HPDE6-E6E7 (cell line): ENCODE measurements at regions not wholly inside any gene's neighbourhood (a gene's known extent, or its start where the extent isn't known, plus 50 kb on each side); places are given as distances from the start of the nearest gene placed in this dataset.

Source experiments
- DNase-seq: peaks from one replicate; pipeline ENCODE4 v3.0.0; 2011; ENCODE audit warnings: missing footprints; ENCODE audit errors: extremely low spot score

DNA sequence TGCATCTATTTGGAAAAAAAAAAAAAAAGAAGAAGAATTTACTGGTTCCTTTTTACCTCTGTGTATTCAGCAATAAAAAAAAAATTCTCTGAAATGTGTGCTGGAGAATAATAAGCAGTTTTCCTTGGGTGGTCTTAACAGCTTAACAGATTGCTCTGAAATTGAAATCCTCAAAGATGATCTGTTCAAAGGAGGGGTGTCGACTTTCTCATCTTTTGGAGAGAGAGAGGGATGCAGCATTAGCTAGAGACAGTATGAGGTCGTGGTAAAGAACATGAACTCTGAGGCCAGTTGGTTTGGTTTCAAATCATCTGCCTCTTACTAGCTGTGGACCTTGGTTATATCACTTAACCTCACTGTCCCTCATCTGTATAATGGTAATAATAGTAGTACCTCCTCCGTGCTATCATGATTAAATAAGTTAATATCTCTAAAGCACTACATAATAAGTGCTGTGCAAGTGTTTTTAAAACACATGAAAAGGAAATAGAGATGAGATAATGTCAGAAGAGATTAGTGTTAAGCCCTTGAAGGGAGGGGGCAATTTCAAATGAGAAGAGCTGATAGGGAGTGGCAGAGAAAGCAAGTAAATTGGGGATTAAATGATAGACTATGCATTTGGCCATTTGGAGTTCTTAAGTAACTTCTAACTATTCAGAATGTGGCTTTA lies 109.9 kb upstream of the LIMCH1 start:
- DNase-seq: no peak

DNA sequence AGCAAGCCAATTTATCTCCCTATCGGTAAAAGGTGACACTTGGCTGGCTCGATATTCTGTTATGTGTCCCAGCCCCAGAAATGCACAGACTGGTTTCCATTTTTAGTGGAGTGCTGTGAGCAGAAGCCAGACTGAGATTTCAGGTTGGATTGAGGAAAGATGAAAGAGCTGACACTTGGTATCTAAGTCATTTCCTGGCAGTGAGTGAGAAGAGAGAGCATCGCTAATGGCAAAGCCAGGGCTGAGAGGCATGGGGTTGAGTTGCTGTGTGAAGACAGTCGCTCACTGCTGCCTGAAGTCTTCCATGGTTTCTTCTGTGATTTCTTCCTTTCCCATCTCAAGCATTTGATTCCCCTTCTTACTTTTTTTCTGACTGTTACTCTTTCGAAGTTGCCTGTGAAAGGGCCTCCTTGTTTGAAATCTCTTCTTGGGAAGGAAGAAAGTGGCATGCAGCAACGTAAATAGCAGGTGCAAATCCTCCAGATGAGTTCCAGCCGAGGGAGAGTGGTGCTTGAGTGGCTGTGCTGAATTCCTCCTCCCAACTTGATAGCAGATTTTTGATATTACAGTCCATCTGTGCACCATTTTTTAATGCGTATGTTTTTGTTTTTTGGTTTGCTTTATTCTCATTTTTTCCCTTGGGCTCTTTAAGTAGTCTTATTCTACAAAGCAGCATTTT lies 109.2 kb upstream of the LIMCH1 start:
- no peak for DNase-seq

- DNase-seq: no peak
These were observed 108.7 kb upstream of the LIMCH1 start for GRCh38 chr4:41429280-41429669.

DNA sequence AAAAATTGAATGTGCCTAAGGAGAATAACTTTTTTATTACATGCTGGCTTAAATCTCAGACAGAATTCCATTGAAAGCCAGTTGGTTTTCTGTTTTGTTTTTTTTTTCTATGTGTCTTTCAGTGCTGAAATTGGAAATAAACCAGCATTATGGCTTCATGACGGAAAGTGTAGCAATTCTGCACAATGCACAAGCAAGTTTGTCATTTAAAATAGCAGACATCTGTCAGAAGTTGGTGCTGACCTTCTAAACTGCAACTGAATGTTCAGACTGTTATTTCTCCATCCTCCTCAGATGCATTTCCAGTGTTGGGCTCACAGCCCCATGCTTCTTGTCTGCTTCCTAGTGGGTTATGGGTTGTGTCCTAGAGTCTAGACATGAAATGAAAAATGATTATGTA lies 107.2 kb upstream of the LIMCH1 start:
- DNase-seq: no peak

DNA sequence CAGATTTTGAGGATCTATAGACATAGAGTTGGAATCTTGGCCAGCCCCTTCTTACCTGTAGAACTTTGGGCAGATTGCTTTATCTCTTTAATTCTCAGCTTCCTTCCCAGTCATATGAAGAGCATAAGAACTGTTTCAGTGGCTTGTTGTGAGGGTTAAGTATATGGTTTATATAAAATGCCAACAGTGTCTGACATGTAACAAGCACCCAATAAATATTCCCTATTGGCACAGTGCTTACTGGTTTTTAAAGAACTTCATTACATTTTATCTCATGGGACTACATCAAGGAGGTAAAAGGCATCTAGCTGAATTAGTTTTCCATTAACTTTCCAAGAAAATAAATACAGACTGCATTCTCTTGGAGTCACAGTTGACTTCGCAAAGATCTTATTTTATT lies 106.7 kb upstream of the LIMCH1 start:
- no peak for DNase-seq

DNA sequence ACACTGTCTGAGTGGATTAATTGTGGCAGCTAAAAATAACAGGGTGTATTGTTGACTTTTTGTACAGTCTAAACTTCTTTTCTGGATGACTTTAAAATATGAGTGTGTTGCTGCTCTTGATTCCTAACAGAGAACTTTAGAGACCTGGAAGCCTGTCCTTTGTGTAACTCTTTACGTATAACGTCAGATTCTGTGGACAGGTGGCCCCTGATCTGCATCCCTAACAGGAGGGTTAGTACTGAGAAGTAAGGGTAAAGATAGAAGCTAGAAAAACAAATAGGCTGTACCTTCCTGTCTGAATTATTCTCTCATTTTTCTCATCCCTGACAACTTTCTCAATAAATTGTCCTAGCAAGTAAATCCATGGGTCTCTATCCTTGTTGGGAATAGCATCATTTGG lies 105.7 kb upstream of the LIMCH1 start:
- no peak for DNase-seq

DNA sequence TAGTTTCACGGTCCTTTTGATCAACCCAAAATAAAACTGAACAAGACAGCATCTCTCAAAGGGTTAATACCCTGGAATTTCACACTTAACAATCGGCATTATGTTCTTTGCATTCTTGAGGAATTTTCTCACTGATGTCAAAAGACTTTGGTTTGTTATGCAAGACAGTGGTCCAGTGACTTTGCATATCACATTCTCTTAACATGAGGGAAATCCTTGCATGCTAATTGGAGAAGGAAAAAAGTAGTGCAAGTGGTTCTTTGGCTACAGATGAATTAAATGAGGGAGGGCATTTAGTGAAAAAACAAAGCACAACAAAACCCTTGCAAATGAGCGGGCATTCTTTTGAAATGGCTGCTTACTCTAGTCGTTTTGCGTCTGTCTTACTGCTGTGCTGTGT lies 105.1 kb upstream of the LIMCH1 start:
- no peak for DNase-seq

DNA sequence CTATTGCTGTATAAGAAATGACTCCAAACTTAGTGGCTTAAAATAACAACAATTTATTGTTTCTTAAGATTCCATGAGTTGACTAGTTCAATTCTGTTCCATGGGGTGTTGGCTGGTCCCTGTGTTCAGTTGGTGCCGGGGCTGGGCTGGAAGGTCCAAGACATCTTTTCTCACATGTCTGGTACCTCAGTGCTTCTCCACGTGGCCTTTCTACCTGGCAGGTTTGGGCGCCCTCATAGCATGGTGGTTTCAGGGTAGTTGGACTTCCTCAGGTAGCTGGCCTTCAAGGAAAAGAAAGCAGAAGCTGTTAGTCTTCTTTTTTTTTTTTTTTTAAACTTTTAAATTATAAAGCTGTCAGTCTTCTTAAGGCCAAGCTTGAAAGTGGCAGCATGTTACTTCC lies 104.6 kb upstream of the LIMCH1 start:
- no peak for DNase-seq

DNA sequence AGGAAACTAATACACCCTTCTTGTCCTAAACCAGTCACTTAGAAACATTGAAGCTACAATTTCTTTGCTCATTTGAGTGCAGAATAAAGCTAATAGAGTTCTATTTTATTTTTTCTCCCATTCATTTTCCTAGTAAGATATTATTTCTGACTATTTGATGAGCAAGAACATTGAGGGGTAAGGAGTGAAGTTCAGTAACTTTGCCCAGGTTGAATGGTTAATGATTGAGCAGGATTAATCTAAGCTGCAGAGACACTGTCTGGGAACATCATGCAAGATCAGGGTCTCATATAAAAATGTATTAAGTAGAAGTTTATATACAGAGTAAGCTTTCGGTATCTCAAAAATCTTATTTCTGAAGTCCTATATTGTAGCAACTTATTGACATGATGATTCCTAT lies 102.4 kb upstream of the LIMCH1 start:
- DNase-seq: no peak

DNA sequence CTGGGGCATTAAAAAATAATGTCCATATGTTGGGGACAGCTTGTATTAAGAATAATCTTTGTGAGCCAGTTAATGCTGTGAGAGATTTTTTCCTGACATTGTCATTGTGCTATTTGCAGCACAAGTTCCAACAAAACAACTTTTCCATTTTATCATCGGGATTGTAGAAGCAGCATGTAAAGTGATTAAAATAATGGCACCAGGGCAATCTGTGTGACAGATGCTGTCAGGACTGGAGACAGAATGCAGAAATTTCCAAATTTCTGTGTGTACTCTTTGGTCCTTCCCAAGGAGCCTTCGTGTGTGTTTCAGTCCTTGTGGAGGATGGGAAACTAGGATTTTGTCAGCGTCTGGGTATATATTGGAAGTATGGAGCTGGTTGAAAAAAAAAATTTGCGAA lies 101.5 kb upstream of the LIMCH1 start:
- DNase-seq: no peak

- DNase-seq: no peak
These were observed 100.8 kb upstream of the LIMCH1 start for GRCh38 chr4:41437111-41437536.

DNA sequence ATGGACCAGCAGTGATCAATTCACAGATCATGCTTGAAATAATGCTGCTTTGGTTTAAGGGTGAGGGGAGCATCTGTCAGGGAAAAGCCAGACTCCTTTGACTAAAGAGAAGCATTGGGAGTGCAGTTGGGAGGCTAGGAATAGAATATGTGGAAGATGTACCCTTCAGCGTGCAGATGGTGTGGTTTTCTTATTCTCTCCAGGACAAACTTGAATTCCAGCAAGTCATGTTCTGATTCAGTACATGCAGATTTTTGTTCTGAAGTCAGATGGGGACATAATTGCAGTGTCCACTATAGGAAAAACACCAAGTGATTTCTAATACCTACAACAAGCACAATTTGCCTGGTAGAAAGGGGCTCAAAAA lies 99.0 kb upstream of the LIMCH1 start:
- DNase-seq: no peak

DNA sequence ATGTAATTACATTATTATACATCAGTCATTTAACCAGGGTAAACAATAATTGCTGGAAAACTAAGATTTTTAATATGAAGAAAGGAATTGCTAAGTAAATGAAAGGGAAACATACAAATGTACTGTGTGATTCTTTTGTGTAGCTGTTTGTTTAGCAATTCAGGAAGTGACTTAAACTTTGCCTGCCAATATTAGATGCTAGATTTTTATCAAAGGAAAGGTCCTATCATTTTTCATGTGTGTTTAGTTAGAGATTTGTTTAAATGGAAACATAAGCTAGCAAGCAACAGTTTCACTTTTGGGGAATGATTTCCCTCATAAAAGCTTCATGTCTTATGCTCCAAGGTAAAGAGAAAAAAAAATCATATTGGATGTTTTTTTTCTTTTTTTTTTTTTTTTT lies 95.1 kb upstream of the LIMCH1 start:
- DNase-seq: no peak

- no peak for DNase-seq
These were observed 94.4 kb upstream of the LIMCH1 start for GRCh38 chr4:41443340-41444079.

DNA sequence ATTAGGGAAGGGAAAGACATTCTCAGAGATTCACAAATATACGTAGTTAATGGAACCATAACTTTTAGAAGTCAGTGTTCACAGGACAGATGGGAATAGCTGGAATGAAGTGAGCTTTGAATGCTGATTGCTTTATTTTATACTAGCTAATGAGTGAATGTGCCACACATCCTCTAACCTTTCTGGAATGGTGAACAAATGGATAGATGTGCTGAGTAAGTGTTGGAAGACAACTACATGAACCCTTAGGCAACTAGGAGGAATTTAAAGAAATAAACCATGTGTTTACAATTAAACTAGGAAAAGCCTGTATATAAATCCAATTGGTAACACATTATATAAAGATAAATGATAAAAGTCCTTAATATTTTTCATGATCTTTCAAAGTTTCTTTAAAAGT lies 91.6 kb upstream of the LIMCH1 start:
- no peak for DNase-seq

DNA sequence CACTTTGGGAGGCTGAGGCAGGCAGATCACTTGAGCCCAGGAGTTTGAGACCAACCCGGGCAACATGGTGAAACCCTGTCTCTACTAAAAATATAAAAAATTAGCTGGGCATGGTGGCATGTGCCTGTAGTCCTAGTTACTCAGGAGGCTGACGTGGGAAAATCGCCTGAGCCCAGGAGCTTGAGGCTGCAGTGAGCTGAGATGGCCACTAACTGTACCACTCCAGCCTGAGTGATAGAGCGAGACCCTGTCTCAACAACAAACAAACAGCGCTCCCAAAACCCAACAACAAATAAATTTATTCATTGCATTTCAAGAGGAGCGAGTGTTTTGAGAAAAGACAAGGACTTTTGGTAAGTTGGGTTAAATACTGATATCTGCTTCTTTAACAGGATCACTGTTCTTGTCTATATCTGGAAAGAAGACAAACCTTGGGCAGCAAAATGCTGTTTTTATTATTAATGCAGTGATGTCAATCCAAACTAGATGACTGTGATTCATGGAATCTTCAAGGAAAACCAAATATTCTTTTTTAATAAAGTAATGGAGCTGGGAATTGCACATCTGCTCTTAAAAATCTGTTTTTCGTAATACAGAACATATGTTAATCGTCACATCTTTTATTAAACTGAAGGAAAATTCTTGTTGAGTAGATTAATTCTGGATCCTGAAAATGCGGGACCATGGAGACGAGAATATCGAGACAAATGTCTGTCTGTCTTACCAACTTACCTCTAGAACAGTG lies 90.8 kb upstream of the LIMCH1 start:
- no peak for DNase-seq

DNA sequence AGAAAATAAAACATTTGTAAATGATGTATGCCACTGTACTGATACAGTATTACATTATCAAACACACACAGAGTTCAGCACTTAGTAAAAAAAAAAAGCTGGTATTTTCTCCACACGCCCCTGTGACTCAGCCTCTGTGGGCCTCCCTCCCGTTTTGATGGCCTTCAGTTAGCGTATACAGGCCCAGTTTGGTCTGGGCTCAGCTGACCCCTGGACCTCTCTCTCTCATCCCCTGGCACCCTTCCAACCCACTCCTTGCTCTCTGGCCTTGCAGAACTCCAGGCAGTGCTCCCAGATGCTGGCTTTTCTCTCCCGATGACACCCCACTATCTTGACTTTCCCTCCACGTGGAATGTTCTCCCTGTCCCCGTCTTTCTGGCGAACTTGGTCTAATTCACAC lies 89.0 kb upstream of the LIMCH1 start:
- DNase-seq: no peak

GRCh38 chr4:41451961-41452360 lies 86.0 kb upstream of the LIMCH1 start:
- no peak for DNase-seq

DNA sequence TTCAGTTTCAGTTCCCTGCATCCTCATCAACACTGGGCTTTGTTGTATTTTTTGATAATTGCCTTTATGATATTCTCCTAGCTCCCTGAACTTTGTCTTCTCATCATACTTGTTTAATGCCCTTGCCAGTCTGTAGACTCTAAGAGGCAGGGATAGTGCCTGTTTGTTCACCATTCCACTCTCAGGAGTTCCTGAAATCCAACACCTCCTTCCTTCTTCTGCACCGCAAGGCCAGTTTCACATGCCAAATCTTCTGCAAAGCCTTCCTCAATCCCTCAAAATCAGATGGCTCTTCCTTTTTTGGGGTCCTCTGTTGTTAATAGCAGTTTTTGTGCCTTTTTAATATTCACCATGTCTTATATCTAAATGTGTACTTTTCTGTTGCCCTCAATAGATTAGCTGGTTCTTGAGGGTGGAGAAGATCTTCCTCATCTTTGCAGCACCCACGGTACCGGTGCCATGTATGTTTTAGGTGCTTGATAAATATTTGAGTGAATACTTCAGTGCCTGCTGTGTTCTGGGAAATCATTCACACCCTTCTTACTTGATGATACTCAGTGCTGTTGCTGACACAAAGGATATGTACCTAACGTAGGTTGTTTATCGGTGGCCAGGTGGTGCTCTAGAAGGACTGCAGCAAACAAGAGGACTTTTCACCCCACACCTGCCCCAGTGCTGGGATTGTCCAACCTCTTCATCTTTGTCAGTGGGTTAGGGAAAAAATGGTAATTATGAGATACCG lies 85.3 kb upstream of the LIMCH1 start:
- no peak for DNase-seq

DNA sequence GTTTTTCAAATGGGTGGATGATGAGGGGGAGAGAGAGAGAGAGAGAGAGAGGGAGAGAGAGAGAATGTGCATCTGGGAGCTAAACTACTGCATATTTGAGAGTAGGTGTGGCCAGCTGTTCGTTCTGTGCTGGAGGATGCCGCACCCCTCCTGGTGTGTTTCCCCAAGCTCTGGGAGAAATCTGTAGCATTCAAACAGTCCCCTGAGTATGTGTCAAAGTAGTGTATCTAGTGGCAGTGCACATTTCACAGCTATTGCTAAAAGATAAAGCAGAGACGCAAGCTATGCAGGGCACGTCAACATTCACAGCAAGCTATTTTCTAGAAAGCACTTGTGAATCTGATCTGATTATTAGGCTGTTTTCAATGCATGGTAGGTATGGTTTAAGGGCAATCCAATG lies 83.5 kb upstream of the LIMCH1 start:
- DNase-seq: no peak

DNA sequence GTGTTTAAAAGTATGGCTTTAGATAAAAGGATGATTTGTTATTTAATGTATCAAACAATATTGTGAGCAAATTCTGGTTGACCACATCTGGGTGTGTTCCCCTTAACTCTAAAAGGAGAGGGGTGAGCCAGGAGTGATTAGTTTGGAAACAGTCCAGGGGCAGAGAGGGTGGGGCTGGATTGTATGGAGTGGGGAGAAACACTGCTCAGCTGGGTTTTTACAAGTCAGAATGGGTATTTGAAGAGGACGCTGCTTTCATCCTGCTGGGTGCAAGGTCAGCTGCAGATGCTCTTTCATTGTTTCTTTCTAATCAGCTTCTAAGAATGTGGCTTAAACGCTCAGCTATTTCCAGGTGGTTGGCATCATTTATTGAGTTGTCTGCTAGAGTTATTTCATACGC lies 82.8 kb upstream of the LIMCH1 start:
- no peak for DNase-seq

DNA sequence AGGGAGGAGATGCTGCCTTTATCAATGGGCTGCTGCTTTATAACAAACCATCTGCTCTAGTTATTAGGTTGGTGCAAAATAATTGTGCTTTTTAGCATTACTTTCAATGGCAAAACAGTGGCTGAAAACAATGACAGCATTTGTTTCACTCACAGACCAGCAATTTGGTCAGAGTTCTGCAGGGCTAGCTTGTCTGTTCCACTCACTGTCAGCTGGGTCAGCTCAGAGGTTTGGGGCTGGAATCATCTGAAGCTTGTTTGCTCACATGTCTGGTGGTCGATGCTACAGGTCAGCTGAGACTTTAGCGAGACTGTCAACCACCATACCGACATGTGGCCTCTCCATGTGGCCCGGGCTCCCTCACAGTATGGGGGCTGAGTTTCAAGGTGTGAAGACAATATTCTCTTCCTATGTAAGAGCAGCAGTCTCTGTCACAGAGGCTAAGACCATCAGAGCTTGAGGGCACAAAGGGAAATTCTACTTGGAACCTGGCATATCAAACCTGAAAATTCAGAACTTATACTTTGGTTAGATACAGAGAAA lies 81.3 kb upstream of the LIMCH1 start:
- DNase-seq: no peak
